MM.1S (cell line): ENCODE measurements at regions not wholly inside any gene's neighbourhood (a gene's known extent, or its start where the extent isn't known, plus 50 kb on each side); places are given as distances from the start of the nearest gene placed in this dataset.

Source experiments
- DNase-seq: peaks from one replicate; pipeline ENCODE4 v3.0.0-alpha.2; 2015
- H2AFZ ChIP-seq: fragments of 300-600 bp; sonication (generic); 2 replicates; pipeline ENCODE4 v1.6.0; 2016; ENCODE audit warnings: antibody characterized with exemption, low read length
- H3F3A ChIP-seq: fragments of 300-600 bp; sonication (generic); 2 replicates; pipeline ENCODE4 v1.6.1; 2016; ENCODE audit warnings: mild to moderate bottlenecking, antibody characterized with exemption, low read length, moderate library complexity, mixed read lengths; ENCODE audit not compliant: insufficient read depth
- H3K27ac ChIP-seq: fragments of 300-600 bp; sonication (generic); 2 replicates; pipeline ENCODE4 v1.5.1; 2016; ENCODE audit warnings: mild to moderate bottlenecking, low read length
- H3K27me3 ChIP-seq: fragments of 300-600 bp; sonication (generic); replicated peaks from 2 replicates; pipeline ENCODE4 v1.6.0; 2016; ENCODE audit warnings: low read length; ENCODE audit not compliant: insufficient read depth
- H3K36me3 ChIP-seq: fragments of 300-600 bp; sonication (generic); replicated peaks from 2 replicates; pipeline ENCODE4 v1.6.1; 2016; ENCODE audit warnings: mild to moderate bottlenecking, low read length, mixed read lengths; ENCODE audit not compliant: insufficient read depth
- H3K4me1 ChIP-seq: fragments of 300-600 bp; sonication (generic); 2 replicates; pipeline ENCODE4 v1.6.1; 2016; ENCODE audit warnings: low read length, mixed read lengths
- H3K4me2 ChIP-seq: fragments of 300-600 bp; sonication (generic); 2 replicates; pipeline ENCODE4 v1.6.0; 2016; ENCODE audit warnings: low read depth, low read length
- H3K4me3 ChIP-seq: fragments of 300-600 bp; sonication (generic); 2 replicates; pipeline ENCODE4 v1.5.1; 2016; ENCODE audit warnings: low read length, mixed read lengths
- H3K79me2 ChIP-seq: fragments of 300-600 bp; sonication (generic); 2 replicates; pipeline ENCODE4 v1.6.1; 2016; ENCODE audit warnings: mixed run types, low read length, mixed read lengths
- H3K9ac ChIP-seq: fragments of 300-600 bp; sonication (generic); 2 replicates; pipeline ENCODE4 v1.6.1; 2016; ENCODE audit warnings: low read length, mixed read lengths
- H3K9me2 ChIP-seq: fragments of 300-600 bp; sonication (generic); replicated peaks from 2 replicates; pipeline ENCODE4 v1.6.1; 2016; ENCODE audit warnings: mild to moderate bottlenecking, low read length, mixed read lengths; ENCODE audit not compliant: insufficient read depth
- H3K9me3 ChIP-seq: fragments of 300-600 bp; sonication (generic); replicated peaks from 2 replicates; pipeline ENCODE4 v1.6.1; 2016; ENCODE audit warnings: mild to moderate bottlenecking, low read length, mixed read lengths; ENCODE audit not compliant: insufficient read depth
- H4K20me1 ChIP-seq: fragments of 300-600 bp; sonication (generic); 2 replicates; pipeline ENCODE4 v1.6.1; 2016; ENCODE audit warnings: mild to moderate bottlenecking, low read length, moderate library complexity, mixed read lengths; ENCODE audit not compliant: insufficient read depth
- EZH2 ChIP-seq: fragments of 300-600 bp; sonication (generic); optimal IDR thresholded peaks from 2 replicates; pipeline ENCODE3; 2017; ENCODE audit warnings: low read depth, mild to moderate bottlenecking, antibody characterized with exemption, low read length, mixed read lengths
- EZH2phosphoT487 ChIP-seq: fragments of 300-600 bp; sonication (generic); IDR thresholded peaks from 2 replicates; pipeline ENCODE4 v1.6.1; 2018; ENCODE audit warnings: antibody characterized with exemption, low read length
- TF ChIP-seq, protein P1 (sequence below): fragments of 300-600 bp; sonication (generic); IDR thresholded peaks from 2 replicates; pipeline ENCODE4 v1.5.1; 2016; ENCODE audit warnings: antibody characterized with exemption, low read length, mixed read lengths

DNA sequence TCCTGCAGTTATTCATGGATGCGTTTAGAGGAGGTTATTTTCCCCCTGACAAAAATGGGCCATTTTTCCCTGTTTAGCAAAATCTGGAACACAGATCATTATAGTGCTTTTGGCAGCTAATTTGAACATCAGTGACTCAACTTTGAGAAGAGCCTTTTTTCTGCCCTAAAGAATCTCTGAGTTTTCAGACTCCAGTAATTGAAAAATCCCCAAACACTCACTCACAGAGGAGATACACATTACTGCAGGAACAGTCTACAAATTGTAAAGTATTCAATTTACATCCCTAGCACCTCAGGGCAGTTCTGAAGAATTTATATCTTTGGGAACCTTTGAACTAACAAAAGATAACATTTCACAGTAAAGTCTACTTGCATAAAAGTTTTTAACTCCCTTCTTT, 966.6 kb upstream of the SLC35B3 start:
- Histone ChIP-seq H3K9me2 (no peaks in the 10 kb centered on the region), H3K9me3 (no peaks in the 10 kb centered on the region), H3F3A (no peaks in the 10 kb centered on the region), H3K36me3 (no peaks in the 10 kb centered on the region), H3K79me2 (no peaks in the 10 kb centered on the region), H3K27me3 (no peaks in the 10 kb centered on the region), H3K4me1 (no peaks in the 10 kb centered on the region), H3K4me3 (no peak overlapping the region), H4K20me1 (no peaks in the 10 kb centered on the region), H3K27ac (no peak overlapping the region), H3K4me2 (no peak overlapping the region), H2AFZ (no peak overlapping the region), H3K9ac (no peak overlapping the region)
- TF ChIP-seq, protein P1, sequence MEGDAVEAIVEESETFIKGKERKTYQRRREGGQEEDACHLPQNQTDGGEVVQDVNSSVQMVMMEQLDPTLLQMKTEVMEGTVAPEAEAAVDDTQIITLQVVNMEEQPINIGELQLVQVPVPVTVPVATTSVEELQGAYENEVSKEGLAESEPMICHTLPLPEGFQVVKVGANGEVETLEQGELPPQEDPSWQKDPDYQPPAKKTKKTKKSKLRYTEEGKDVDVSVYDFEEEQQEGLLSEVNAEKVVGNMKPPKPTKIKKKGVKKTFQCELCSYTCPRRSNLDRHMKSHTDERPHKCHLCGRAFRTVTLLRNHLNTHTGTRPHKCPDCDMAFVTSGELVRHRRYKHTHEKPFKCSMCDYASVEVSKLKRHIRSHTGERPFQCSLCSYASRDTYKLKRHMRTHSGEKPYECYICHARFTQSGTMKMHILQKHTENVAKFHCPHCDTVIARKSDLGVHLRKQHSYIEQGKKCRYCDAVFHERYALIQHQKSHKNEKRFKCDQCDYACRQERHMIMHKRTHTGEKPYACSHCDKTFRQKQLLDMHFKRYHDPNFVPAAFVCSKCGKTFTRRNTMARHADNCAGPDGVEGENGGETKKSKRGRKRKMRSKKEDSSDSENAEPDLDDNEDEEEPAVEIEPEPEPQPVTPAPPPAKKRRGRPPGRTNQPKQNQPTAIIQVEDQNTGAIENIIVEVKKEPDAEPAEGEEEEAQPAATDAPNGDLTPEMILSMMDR, result no peak
- no peak for TF ChIP-seq EZH2phosphoT487
- TF ChIP-seq EZH2, result no peak
- DNase-seq, result no peak

DNA sequence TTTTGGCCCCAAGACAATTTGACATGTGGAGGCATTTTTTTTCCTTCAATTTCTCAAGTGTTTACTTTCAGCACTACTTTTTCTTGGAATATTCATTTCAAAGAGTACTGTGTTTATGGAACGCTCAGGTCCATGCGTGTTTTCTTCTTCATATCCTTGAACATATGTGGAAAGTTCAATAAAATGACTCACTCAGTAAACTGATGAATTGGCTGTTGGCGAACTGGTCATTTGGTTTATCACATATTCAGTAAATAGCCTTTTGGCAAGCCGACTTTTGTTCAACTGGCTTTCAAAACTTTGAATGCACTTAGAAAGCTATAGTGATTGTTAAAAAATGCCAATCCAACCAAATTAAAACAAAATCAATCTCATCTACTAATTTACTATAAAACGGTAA, 964.6 kb upstream of the SLC35B3 start:
- Histone ChIP-seq H3F3A (no peaks in the 10 kb centered on the region), H3K4me3 (no peak overlapping the region), H3K27ac (no peak overlapping the region), H3K79me2 (no peaks in the 10 kb centered on the region), H3K9me3 (no peaks in the 10 kb centered on the region), H4K20me1 (no peaks in the 10 kb centered on the region), H3K36me3 (no peaks in the 10 kb centered on the region), H3K27me3 (no peaks in the 10 kb centered on the region), H3K4me1 (no peaks in the 10 kb centered on the region), H3K4me2 (no peak overlapping the region), H3K9me2 (no peaks in the 10 kb centered on the region), H2AFZ (no peak overlapping the region), H3K9ac (no peak overlapping the region)
- no peak for TF ChIP-seq EZH2phosphoT487
- TF ChIP-seq, protein P1, result no peak
- no peak for DNase-seq

DNA sequence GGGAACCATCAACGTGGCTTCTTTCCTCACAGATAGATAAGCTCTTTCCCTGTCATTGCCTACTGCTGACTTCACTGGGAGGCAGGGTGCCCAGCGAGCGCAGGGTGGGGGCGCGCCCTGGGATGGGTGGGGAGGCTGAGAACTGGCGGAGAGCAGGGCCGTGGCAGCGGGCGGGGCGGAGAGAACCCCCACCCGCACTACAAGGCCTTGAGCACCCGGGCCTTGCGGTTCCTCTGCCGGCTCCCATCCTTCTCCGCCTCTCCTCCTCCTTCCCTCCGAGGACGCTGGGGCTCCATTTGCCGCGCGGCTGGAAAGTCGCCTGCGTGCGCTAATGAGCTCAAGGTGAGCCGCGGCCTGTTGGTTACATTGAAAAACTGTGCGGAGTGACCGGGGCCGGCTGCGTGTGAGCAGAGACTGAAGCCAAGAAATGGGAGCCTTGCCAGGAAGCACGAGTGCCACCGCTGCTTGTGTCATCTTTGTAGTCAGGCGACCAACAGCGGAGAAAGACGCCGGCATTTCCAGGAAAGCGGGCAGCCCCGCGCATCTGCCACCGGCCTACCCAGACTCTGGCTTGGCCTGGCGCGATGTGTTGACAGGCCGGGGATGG, 963.5 kb upstream of the SLC35B3 start:
- H4K20me1 ChIP-seq, result no peaks in the 10 kb centered on the region

More for the DNA sequence above, 963.5 kb upstream of the SLC35B3 start:
- Histone ChIP-seq H2AFZ (no peak overlapping the region), H3K4me1 (0 out of 2 replicates have a peak, but pooled peaks cover 4% of the 10 kb centered on the region), H3K4me2 (no peak overlapping the region), H3K9ac (no peak overlapping the region), H3K27me3 (no peaks in the 10 kb centered on the region), H3K36me3 (no peaks in the 10 kb centered on the region), H3K79me2 (no peaks in the 10 kb centered on the region), H3K9me2 (no peaks in the 10 kb centered on the region), H3K27ac (no peak overlapping the region), H3F3A (no peaks in the 10 kb centered on the region), H3K9me3 (no peaks in the 10 kb centered on the region), H3K4me3 (no peak overlapping the region)
- TF ChIP-seq EZH2phosphoT487, result no peak
- TF ChIP-seq, protein P1, result no peak
- TF ChIP-seq EZH2, result no peak
- DNase-seq, result no peak
